22Rv1 (cell line): ENCODE measurements at regions not wholly inside any gene's neighbourhood (a gene's known extent, or its start where the extent isn't known, plus 50 kb on each side); places are given as distances from the start of the nearest gene placed in this dataset.

Experiments
- CTCF ChIP-seq: fragments of 450-650 bp; IDR thresholded peaks from 2 replicates; pipeline ENCODE4 v1.5.1; 2017; ENCODE audit warnings: mild to moderate bottlenecking
- ZFX ChIP-seq: fragments of 450-650 bp; IDR thresholded peaks from 2 replicates; pipeline ENCODE4 v1.6.1; 2017; ENCODE audit warnings: antibody characterized with exemption, borderline replicate concordance

GRCh38 chr13:103284466-103284865 is 218.2 kb upstream of the SLC10A2 start:
- TF ChIP-seq CTCF (no peak), ZFX (no peak)
